MM.1S (cell line): ENCODE measurements at regions not wholly inside any gene's neighbourhood (a gene's known extent, or its start where the extent isn't known, plus 50 kb on each side); places are given as distances from the start of the nearest gene placed in this dataset.

Experiments used
- DNase-seq: peaks from one replicate; pipeline ENCODE4 v3.0.0-alpha.2; 2015
- H2AFZ ChIP-seq: fragments of 300-600 bp; sonication (generic); 2 replicates; pipeline ENCODE4 v1.6.0; 2016; ENCODE audit warnings: antibody characterized with exemption, low read length
- H3F3A ChIP-seq: fragments of 300-600 bp; sonication (generic); 2 replicates; pipeline ENCODE4 v1.6.1; 2016; ENCODE audit warnings: mild to moderate bottlenecking, antibody characterized with exemption, low read length, moderate library complexity, mixed read lengths; ENCODE audit not compliant: insufficient read depth
- H3K27ac ChIP-seq: fragments of 300-600 bp; sonication (generic); 2 replicates; pipeline ENCODE4 v1.5.1; 2016; ENCODE audit warnings: mild to moderate bottlenecking, low read length
- H3K27me3 ChIP-seq: fragments of 300-600 bp; sonication (generic); replicated peaks from 2 replicates; pipeline ENCODE4 v1.6.0; 2016; ENCODE audit warnings: low read length; ENCODE audit not compliant: insufficient read depth
- H3K36me3 ChIP-seq: fragments of 300-600 bp; sonication (generic); replicated peaks from 2 replicates; pipeline ENCODE4 v1.6.1; 2016; ENCODE audit warnings: mild to moderate bottlenecking, low read length, mixed read lengths; ENCODE audit not compliant: insufficient read depth
- H3K4me1 ChIP-seq: fragments of 300-600 bp; sonication (generic); 2 replicates; pipeline ENCODE4 v1.6.1; 2016; ENCODE audit warnings: low read length, mixed read lengths
- H3K4me2 ChIP-seq: fragments of 300-600 bp; sonication (generic); 2 replicates; pipeline ENCODE4 v1.6.0; 2016; ENCODE audit warnings: low read depth, low read length
- H3K4me3 ChIP-seq: fragments of 300-600 bp; sonication (generic); 2 replicates; pipeline ENCODE4 v1.5.1; 2016; ENCODE audit warnings: low read length, mixed read lengths
- H3K79me2 ChIP-seq: fragments of 300-600 bp; sonication (generic); 2 replicates; pipeline ENCODE4 v1.6.1; 2016; ENCODE audit warnings: mixed run types, low read length, mixed read lengths
- H3K9ac ChIP-seq: fragments of 300-600 bp; sonication (generic); 2 replicates; pipeline ENCODE4 v1.6.1; 2016; ENCODE audit warnings: low read length, mixed read lengths
- H3K9me2 ChIP-seq: fragments of 300-600 bp; sonication (generic); replicated peaks from 2 replicates; pipeline ENCODE4 v1.6.1; 2016; ENCODE audit warnings: mild to moderate bottlenecking, low read length, mixed read lengths; ENCODE audit not compliant: insufficient read depth
- H3K9me3 ChIP-seq: fragments of 300-600 bp; sonication (generic); replicated peaks from 2 replicates; pipeline ENCODE4 v1.6.1; 2016; ENCODE audit warnings: mild to moderate bottlenecking, low read length, mixed read lengths; ENCODE audit not compliant: insufficient read depth
- H4K20me1 ChIP-seq: fragments of 300-600 bp; sonication (generic); 2 replicates; pipeline ENCODE4 v1.6.1; 2016; ENCODE audit warnings: mild to moderate bottlenecking, low read length, moderate library complexity, mixed read lengths; ENCODE audit not compliant: insufficient read depth
- EZH2 ChIP-seq: fragments of 300-600 bp; sonication (generic); optimal IDR thresholded peaks from 2 replicates; pipeline ENCODE3; 2017; ENCODE audit warnings: low read depth, mild to moderate bottlenecking, antibody characterized with exemption, low read length, mixed read lengths
- EZH2phosphoT487 ChIP-seq: fragments of 300-600 bp; sonication (generic); IDR thresholded peaks from 2 replicates; pipeline ENCODE4 v1.6.1; 2018; ENCODE audit warnings: antibody characterized with exemption, low read length
- TF ChIP-seq, protein P1 (sequence below): fragments of 300-600 bp; sonication (generic); IDR thresholded peaks from 2 replicates; pipeline ENCODE4 v1.5.1; 2016; ENCODE audit warnings: antibody characterized with exemption, low read length, mixed read lengths

DNA sequence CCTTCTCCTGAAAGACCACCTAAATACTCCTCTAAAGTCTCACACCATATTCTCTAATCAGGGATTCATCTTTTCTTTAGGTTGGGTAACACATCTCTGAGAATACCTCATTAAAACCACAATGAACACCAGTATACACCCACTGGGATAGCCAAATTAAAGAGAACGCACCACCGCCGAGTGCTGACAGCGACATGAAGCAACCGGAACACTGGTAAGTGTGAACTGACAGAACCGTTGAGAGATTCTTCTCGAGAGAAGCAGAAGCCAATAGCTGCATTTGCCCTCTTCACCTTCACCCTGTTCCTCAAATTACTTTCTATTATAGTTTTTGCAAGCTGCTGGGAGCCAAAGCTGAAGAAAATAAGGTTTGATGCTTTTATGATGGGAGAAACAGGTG lies 318.5 kb downstream of the FBXO15 start:
- no peaks in the 10 kb centered on the region for H4K20me1 ChIP-seq
- no peaks in the 10 kb centered on the region for H3K79me2 ChIP-seq
- no peaks in the 10 kb centered on the region for H3K9me2 ChIP-seq
- H3K4me3 ChIP-seq: no peak overlapping the region
- H3F3A ChIP-seq: no peaks in the 10 kb centered on the region
- TF ChIP-seq, protein P1, sequence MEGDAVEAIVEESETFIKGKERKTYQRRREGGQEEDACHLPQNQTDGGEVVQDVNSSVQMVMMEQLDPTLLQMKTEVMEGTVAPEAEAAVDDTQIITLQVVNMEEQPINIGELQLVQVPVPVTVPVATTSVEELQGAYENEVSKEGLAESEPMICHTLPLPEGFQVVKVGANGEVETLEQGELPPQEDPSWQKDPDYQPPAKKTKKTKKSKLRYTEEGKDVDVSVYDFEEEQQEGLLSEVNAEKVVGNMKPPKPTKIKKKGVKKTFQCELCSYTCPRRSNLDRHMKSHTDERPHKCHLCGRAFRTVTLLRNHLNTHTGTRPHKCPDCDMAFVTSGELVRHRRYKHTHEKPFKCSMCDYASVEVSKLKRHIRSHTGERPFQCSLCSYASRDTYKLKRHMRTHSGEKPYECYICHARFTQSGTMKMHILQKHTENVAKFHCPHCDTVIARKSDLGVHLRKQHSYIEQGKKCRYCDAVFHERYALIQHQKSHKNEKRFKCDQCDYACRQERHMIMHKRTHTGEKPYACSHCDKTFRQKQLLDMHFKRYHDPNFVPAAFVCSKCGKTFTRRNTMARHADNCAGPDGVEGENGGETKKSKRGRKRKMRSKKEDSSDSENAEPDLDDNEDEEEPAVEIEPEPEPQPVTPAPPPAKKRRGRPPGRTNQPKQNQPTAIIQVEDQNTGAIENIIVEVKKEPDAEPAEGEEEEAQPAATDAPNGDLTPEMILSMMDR: no peak
- TF ChIP-seq EZH2phosphoT487 (no peak), EZH2 (no peak)
- no peak overlapping the region for H3K4me2 ChIP-seq
- no peak for DNase-seq
- no peaks in the 10 kb centered on the region for H3K36me3 ChIP-seq
- H3K27me3 ChIP-seq: no peaks in the 10 kb centered on the region
- no peak overlapping the region for H3K9ac ChIP-seq
- no peaks in the 10 kb centered on the region for H3K9me3 ChIP-seq
- no peak overlapping the region for H3K27ac ChIP-seq
- H3K4me1 ChIP-seq: no peaks in the 10 kb centered on the region
- no peak overlapping the region for H2AFZ ChIP-seq

- no peaks in the 10 kb centered on the region for H3K36me3 ChIP-seq
- H3K4me3 ChIP-seq: no peak overlapping the region
- no peak overlapping the region for H3K27ac ChIP-seq
- H3K9me2 ChIP-seq: no peaks in the 10 kb centered on the region
- no peak overlapping the region for H3K4me2 ChIP-seq
- TF ChIP-seq EZH2phosphoT487 (no peak), EZH2 (no peak)
- TF ChIP-seq, protein P1: no peak
- no peaks in the 10 kb centered on the region for H3F3A ChIP-seq
- DNase-seq: no peak
- H2AFZ ChIP-seq: no peak overlapping the region
- no peaks in the 10 kb centered on the region for H3K27me3 ChIP-seq
- no peaks in the 10 kb centered on the region for H3K4me1 ChIP-seq
- H3K9me3 ChIP-seq: no peaks in the 10 kb centered on the region
- no peaks in the 10 kb centered on the region for H3K79me2 ChIP-seq
- H4K20me1 ChIP-seq: no peaks in the 10 kb centered on the region
- no peak overlapping the region for H3K9ac ChIP-seq
These were observed 319.8 kb downstream of the FBXO15 start for GRCh38 chr18:73827801-73828200.

- H2AFZ ChIP-seq: no peak overlapping the region
- H3K27me3 ChIP-seq: no peaks in the 10 kb centered on the region
- H3K27ac ChIP-seq: no peak overlapping the region
- no peaks in the 10 kb centered on the region for H3K9me2 ChIP-seq
- no peaks in the 10 kb centered on the region for H4K20me1 ChIP-seq
- no peak overlapping the region for H3K9ac ChIP-seq
- H3K36me3 ChIP-seq: no peaks in the 10 kb centered on the region
- no peak for DNase-seq
- no peaks in the 10 kb centered on the region for H3F3A ChIP-seq
- no peak overlapping the region for H3K4me2 ChIP-seq
- H3K4me1 ChIP-seq: no peaks in the 10 kb centered on the region
- no peaks in the 10 kb centered on the region for H3K79me2 ChIP-seq
- H3K4me3 ChIP-seq: no peak overlapping the region
- TF ChIP-seq EZH2 (no peak), EZH2phosphoT487 (no peak)
- TF ChIP-seq, protein P1: no peak
- no peaks in the 10 kb centered on the region for H3K9me3 ChIP-seq
These were observed 321.5 kb downstream of the FBXO15 start for GRCh38 chr18:73826098-73826497.

GRCh38 chr18:73824671-73825070 lies 323.0 kb downstream of the FBXO15 start:
- Histone ChIP-seq H3K4me2 (no peak overlapping the region), H3K4me3 (no peak overlapping the region), H3K9me3 (no peaks in the 10 kb centered on the region), H3K4me1 (no peaks in the 10 kb centered on the region), H2AFZ (no peak overlapping the region), H3K79me2 (no peaks in the 10 kb centered on the region), H4K20me1 (no peaks in the 10 kb centered on the region), H3K27ac (no peak overlapping the region), H3K9ac (no peak overlapping the region), H3K36me3 (no peaks in the 10 kb centered on the region), H3K9me2 (no peaks in the 10 kb centered on the region), H3K27me3 (no peaks in the 10 kb centered on the region), H3F3A (no peaks in the 10 kb centered on the region)
- TF ChIP-seq EZH2phosphoT487 (no peak), EZH2 (no peak)
- TF ChIP-seq, protein P1: no peak
- no peak for DNase-seq
